Stimulated activated CD4-positive, alpha-beta T cell treated with anti-CD3 and anti-CD28 coated beads, Interleukin-2, amount 100 ng/mL, for 24 hours (primary cell): ENCODE measurements at regions not wholly inside any gene's neighbourhood (a gene's known extent, or its start where the extent isn't known, plus 50 kb on each side); places are given as distances from the start of the nearest gene placed in this dataset.

Experiments used
- DNase-seq, 2 donors: peaks; one replicate each; pipeline ENCODE4 v3.0.0-alpha.2; 2020

- DNase-seq = peak in 1 of 2 donors; percentile 28
These were observed 108.9 kb downstream of the ENGASE start for GRCh38 chr17:79183293-79184158.

GRCh38 chr17:79183043-79183292 lies 108.3 kb downstream of the ENGASE start:
- no peak for DNase-seq

GRCh38 chr17:79182176-79183042 lies 107.8 kb downstream of the ENGASE start:
- DNase-seq = no peak

GRCh38 chr17:79180358-79181005 lies 105.9 kb downstream of the ENGASE start:
- no peak for DNase-seq

- no peak for DNase-seq
These were observed 104.7 kb downstream of the ENGASE start for GRCh38 chr17:79179334-79179733.

GRCh38 chr17:79177877-79178276 lies 103.3 kb downstream of the ENGASE start:
- DNase-seq = no peak

DNA sequence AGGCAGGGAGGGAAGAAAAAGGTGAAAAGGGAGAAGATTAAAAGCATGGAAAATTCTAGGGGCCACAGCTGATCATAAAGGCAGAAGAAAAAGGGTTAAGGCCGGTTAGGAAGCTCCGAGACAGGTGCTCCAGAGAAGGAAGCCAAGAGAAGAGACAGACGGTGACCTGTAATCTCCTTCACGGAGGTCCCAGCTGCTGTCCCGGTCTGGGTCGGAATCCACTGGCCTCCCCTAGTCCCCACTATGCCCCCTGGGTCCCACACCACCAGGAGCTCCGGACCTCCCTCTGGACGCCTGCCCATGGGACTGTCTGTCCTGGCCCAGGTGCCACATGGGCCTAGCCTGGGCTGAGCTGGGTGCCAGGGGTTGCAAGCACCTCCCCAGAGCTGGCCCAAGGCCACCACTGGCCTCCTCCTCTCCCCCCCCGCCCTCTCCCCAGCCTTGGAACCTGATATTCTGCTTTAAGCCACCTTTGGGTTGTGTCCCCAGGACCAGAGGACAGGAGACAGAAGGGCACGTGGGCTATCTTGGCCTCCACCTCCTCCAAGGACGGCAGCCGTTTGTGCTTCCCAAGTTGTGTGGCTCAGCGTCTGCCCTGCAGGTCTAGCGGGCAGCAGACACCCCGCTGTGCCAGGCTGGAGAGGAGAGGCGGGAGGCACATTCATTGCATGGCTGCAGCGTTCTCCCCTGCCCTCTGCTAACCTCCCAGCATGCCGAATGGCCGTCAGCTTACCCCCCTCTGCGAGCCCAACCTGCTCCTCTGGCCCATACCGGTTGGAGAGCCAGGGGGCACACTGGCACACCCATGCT lies 102.4 kb downstream of the ENGASE start:
- no peak for DNase-seq

- no peak for DNase-seq
These were observed 100.6 kb downstream of the ENGASE start for GRCh38 chr17:79174905-79175856.

DNA sequence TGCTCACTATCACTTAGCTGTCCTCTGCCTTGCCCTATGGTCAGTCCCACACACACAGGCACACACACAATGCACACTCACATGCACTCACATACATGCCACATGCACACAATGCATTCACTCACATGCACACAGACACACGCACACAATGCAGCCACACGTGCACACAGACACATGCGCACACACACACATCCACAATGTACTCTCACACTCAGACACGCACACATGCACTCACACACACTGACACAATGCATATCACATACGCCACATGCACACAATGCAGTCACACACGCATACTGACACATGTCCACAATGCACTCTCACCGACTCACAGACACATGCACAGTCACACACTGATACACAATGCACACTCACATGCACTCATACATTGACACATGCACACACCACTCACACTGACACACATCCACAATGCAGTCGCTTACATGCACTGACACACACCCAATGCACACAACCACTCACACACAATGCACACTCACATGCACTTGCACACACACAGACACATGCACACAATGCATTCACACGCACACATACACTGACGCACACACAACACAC lies 99.7 kb downstream of the ENGASE start:
- DNase-seq = no peak

- no peak for DNase-seq
These were observed 96.6 kb downstream of the ENGASE start for GRCh38 chr17:79171188-79171587.

GRCh38 chr17:79169861-79170260 lies 95.2 kb downstream of the ENGASE start:
- DNase-seq = no peak

- DNase-seq = no peak
These were observed 94.7 kb downstream of the ENGASE start for GRCh38 chr17:79169366-79169765.

DNA sequence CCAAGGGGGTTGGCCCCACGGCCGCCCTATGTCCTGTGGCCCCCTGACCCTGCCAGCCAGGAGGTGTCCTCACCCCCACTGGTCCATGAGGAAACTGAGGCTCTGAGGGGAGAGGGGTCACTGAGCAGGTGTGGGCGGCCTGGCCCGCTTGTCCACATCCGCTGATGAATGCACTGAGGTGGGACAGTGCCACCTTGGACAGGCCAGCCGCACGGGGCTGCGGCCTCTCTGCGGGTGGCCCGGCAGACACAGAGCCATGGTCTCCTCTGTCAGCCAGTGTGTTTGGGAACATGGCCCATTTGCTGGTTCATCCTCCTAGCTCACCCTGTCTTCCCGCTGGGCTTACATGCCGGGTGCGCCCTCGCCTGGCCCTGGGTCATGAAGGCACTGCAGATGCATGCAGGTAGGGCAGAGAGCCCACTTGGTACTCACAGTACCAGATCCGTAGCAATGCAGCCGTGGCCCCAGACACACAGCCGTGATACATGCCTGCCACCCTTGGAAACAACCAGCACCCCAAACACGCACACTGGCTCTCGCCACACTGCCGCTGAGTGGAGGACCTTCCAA lies 93.9 kb downstream of the ENGASE start:
- no peak for DNase-seq

- no peak for DNase-seq
These were observed 92.9 kb downstream of the ENGASE start for GRCh38 chr17:79167486-79167885.

DNA sequence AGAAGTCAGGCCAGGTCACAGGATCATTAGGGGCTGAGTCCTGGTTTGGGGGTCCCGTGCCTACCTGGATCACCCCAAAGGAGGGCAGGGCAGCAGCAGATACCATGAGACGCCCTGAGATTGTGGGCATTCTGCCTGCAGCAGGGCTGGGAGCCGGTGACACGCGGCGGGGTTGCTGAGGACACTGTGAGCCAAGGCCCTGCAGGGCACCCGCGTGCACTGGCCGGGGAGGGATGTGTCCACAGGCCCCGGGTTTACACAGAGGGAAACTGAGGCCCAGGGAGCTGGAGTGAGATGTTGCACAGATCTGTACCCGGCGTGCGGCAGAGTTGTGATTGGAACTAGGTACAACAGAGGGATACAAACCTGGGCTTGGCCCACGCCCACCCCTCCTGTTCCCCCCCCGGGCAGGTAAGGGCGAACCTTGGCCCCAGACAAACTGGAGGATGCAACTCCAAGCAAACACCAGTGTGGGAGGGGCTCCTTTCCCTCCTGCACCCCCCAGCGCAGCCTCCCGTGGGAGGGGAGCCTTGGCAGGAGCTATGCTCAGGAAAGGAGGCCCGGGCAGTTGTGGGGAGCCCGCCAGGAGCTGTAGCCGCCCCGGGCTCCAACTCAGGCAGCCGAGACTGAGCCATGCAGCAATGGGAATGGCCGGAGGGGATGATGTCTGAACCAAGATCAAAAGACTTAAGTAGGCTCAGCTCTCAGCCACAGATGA lies 91.3 kb downstream of the ENGASE start:
- DNase-seq = no peak

- DNase-seq = no peak
These were observed 90.5 kb downstream of the ENGASE start for GRCh38 chr17:79164913-79165695.

DNA sequence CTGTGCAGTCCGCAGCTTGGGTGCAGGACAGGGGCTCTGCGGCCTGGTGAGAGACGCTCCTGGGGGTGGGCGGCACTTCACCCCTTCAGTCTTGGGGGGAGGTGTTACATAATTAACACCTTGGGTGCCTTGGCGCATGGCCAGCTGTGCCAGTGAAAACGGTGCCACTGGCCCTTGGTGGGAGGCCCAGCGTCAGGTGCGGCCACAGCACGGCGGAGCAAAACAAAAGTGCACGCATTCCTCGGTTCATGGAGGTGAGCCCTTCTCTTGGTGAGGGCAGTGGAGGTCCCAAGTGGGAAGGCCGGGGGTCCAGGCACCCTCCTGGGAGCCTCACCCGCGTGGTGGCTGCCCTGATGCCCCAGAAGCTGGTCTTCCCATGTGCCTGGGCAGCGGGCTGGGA lies 89.8 kb downstream of the ENGASE start:
- no peak for DNase-seq

- DNase-seq = no peak
These were observed 88.4 kb downstream of the ENGASE start for GRCh38 chr17:79163071-79163470.
